Glutamatergic neuron (in vitro differentiated cells): ENCODE measurements at regions not wholly inside any gene's neighbourhood (a gene's known extent, or its start where the extent isn't known, plus 50 kb on each side); places are given as distances from the start of the nearest gene placed in this dataset.
"Not testable (repeated sequence)": the region's sequence is repeated elsewhere in the genome, so short reads cannot be mapped to it uniquely, and the experiment has no call there.

ENCODE experiments used
- DNase-seq: peaks from one replicate; pipeline ENCODE4 v3.0.0; 2022
- H3K27ac Mint-ChIP-seq: one replicate; pipeline ENCODE4 v1.8.0; 2020; ENCODE audit warnings: mild to moderate bottlenecking, mixed read lengths, inconsistent platforms; ENCODE audit not compliant: unreplicated experiment
- H3K27me3 Mint-ChIP-seq: one replicate; pipeline ENCODE4 v1.8.0; 2020; ENCODE audit warnings: mild to moderate bottlenecking, moderate library complexity, mixed read lengths, inconsistent platforms; ENCODE audit not compliant: unreplicated experiment
- H3K36me3 Mint-ChIP-seq: one replicate; pipeline ENCODE4 v1.8.0; 2020; ENCODE audit warnings: mild to moderate bottlenecking, mixed read lengths, inconsistent platforms; ENCODE audit not compliant: unreplicated experiment
- H3K4me1 Mint-ChIP-seq: one replicate; pipeline ENCODE4 v1.8.0; 2020; ENCODE audit warnings: mild to moderate bottlenecking, low read depth, mixed read lengths, inconsistent platforms; ENCODE audit not compliant: unreplicated experiment
- H3K4me3 Mint-ChIP-seq: one replicate; pipeline ENCODE4 v1.8.0; 2020; ENCODE audit warnings: mild to moderate bottlenecking, mixed read lengths, inconsistent platforms; ENCODE audit not compliant: unreplicated experiment
- H3K9me3 Mint-ChIP-seq: one replicate; pipeline ENCODE4 v1.8.0; 2020; ENCODE audit warnings: mild to moderate bottlenecking, moderate library complexity, mixed read lengths, inconsistent platforms; ENCODE audit not compliant: unreplicated experiment
- TF ChIP-seq, protein P1 (sequence below): fragments of 200-600 bp; sonication (generic); IDR thresholded peaks from one replicate; pipeline ENCODE4 v1.5.0; 2021; ENCODE audit not compliant: partially characterized antibody, unreplicated experiment

DNA sequence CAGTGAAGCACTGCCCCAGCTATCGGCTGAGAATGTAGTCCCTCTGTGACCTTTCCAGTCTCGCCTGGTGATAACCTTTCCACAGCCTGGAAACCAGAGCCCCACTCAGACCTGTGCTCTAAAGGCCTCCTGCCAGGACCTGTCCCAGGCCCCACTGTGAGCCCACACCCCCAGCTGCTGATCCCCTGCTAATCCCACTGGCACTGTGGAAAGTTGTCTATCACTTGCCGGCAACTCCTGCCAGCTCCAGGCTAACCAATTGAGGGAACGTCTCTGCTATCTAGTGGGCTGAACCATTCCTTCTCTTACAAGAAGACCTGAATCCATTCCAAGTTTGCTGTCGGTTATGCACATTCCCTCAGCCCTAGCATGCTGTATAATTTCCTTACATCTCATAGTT, 328.2 kb downstream of the FAM181B start:
- no peak for DNase-seq
- Mint-ChIP-seq H3K4me3 (no peak overlapping the region), H3K27me3 (no peaks in the 10 kb centered on the region), H3K36me3 (no peaks in the 10 kb centered on the region), H3K4me1 (no peaks in the 10 kb centered on the region), H3K9me3 (no peaks in the 10 kb centered on the region), H3K27ac (no peak overlapping the region)
- TF ChIP-seq, protein P1, sequence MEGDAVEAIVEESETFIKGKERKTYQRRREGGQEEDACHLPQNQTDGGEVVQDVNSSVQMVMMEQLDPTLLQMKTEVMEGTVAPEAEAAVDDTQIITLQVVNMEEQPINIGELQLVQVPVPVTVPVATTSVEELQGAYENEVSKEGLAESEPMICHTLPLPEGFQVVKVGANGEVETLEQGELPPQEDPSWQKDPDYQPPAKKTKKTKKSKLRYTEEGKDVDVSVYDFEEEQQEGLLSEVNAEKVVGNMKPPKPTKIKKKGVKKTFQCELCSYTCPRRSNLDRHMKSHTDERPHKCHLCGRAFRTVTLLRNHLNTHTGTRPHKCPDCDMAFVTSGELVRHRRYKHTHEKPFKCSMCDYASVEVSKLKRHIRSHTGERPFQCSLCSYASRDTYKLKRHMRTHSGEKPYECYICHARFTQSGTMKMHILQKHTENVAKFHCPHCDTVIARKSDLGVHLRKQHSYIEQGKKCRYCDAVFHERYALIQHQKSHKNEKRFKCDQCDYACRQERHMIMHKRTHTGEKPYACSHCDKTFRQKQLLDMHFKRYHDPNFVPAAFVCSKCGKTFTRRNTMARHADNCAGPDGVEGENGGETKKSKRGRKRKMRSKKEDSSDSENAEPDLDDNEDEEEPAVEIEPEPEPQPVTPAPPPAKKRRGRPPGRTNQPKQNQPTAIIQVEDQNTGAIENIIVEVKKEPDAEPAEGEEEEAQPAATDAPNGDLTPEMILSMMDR = no peak

DNA sequence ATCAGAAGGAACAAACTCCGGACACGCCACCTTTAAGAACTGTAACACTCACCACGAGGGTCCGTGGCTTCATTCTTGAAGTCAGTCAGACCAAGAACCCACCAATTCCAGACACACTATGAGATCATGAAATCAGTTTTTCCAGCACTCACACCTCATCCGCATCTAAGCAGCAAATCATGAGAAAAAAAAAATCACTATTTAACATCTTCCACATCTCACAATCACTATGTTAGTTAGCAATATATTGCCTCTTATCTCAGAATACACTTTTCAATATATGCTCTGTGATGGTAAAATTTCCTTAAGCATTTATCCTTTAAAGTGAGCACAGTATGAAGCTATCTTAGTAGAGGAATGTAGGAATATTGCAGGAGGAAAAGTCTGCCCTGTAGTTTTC, 328.7 kb downstream of the FAM181B start:
- no peaks in the 10 kb centered on the region for H3K4me1 Mint-ChIP-seq
- H3K4me3 Mint-ChIP-seq = no peak overlapping the region
- no peak overlapping the region for H3K27ac Mint-ChIP-seq
- no peaks in the 10 kb centered on the region for H3K9me3 Mint-ChIP-seq
- H3K27me3 Mint-ChIP-seq = no peaks in the 10 kb centered on the region
- no peak for DNase-seq
- TF ChIP-seq, protein P1 = no peak
- H3K36me3 Mint-ChIP-seq = no peaks in the 10 kb centered on the region

DNA sequence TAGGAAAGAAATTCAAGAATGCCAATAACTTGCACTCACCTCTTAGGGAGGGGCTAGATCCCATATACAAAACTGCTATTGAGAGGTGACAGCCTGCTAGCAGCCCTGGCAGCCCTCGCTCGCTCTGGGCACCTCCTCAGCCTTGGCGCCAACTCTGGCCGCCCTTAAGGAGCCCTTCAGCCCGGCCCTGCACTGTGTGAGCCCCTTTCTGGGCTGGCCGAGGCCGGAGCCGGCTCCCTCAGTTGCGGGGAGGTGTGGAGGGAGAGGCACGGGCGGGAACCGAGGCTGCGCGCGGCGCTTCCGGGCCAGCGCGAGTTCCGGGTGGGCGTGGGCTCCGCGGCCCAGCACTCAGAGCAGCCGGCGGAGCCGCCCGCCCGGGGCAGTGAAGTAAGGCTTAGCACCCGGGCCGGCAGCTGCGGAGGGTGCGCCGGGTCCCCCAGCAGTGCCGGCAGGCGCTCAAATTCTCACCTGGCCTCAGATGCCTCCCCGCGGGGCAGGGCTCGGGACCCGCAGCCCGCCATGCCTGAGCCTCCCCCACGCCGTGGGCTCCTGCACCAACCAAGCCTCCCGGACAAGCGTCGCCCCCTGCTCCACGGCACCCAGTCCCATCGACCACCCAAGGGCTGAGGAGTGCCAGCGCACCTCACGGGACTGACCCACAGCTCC, 329.9 kb downstream of the FAM181B start:
- Mint-ChIP-seq H3K27me3 (no peaks in the 10 kb centered on the region), H3K9me3 (no peaks in the 10 kb centered on the region), H3K4me1 (no peaks in the 10 kb centered on the region), H3K36me3 (no peaks in the 10 kb centered on the region), H3K4me3 (no peak overlapping the region), H3K27ac (no peak overlapping the region)
- no peak for DNase-seq
- TF ChIP-seq, protein P1 = no peak

DNA sequence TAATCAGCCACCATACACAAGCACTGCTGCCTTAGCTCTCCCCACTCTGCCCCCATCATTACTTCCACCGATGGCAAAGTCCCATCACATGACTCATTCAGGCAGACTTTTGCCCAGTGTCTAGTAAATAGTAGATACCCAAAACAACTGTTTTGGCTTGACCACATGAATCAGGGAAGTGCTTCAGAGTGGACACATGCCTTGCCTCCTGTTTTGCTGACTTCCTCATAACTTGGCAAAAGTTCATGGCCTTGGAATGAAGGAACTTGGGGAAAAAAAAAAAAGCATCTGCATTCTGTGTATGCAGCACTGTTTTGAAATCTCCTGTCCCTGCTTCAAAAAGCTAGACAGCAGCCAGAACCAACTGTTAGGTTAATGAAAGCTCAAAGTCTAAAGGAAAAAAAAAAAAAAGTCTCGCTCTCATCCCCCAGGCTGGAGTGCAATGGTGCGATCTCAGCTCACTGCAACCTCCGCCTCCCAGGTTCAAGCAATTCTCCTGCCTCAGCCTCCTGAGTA, 335.3 kb downstream of the FAM181B start:
- Mint-ChIP-seq H3K27ac (no peak overlapping the region), H3K27me3 (no peaks in the 10 kb centered on the region), H3K4me1 (no peaks in the 10 kb centered on the region), H3K9me3 (no peaks in the 10 kb centered on the region), H3K4me3 (no peak overlapping the region), H3K36me3 (no peaks in the 10 kb centered on the region)
- TF ChIP-seq, protein P1 = no peak
- DNase-seq = no peak

DNA sequence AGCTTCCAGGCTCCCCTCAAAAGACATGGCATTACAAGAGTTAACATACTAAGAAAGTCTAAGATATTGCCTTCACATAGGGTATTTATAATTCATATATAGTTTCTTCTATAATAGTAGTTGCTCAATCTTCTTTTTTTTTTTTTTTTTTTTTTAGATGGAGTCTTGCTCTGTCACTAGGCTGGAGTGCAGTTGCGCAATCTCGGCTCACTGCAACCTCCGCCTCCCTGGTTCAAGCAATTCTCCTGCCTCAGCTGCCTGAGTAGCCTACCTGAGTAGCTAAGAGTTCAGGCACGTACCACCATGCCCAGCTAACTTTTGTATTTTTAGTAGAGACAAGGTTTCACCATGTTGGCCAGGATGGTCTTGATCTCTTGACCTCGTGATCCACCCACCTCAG, 337.0 kb downstream of the FAM181B start:
- not testable (repeated sequence) for DNase-seq, H3K27me3 Mint-ChIP-seq, H3K9me3 Mint-ChIP-seq, H3K36me3 Mint-ChIP-seq, H3K27ac Mint-ChIP-seq, H3K4me3 Mint-ChIP-seq, H3K4me1 Mint-ChIP-seq
